Adipocyte (in vitro differentiated cells): ENCODE measurements at regions not wholly inside any gene's neighbourhood (a gene's known extent, or its start where the extent isn't known, plus 50 kb on each side); places are given as distances from the start of the nearest gene placed in this dataset.

Experiments
- DNase-seq: peaks from one replicate; pipeline ENCODE4 v3.0.0-alpha.2; 2015; ENCODE audit warnings: low read depth
- H3K27me3 ChIP-seq: replicated peaks from 2 replicates; pipeline ENCODE4 v1.7.0; 2013; ENCODE audit warnings: mild to moderate bottlenecking, low read length, moderate library complexity; ENCODE audit not compliant: control insufficient read depth, insufficient read depth
- H3K36me3 ChIP-seq: 2 replicates; pipeline ENCODE4 v1.7.0; 2013; ENCODE audit warnings: low read length, mild to moderate bottlenecking, moderate library complexity; ENCODE audit not compliant: control insufficient read depth, insufficient read depth, severe bottlenecking
- H3K4me1 ChIP-seq: 2 replicates; pipeline ENCODE4 v1.7.0; 2013; ENCODE audit warnings: mild to moderate bottlenecking, low read length, moderate library complexity; ENCODE audit not compliant: control insufficient read depth, insufficient read depth
- H3K4me3 ChIP-seq: 2 replicates; pipeline ENCODE4 v1.7.0; 2013; ENCODE audit warnings: mild to moderate bottlenecking, low read length, moderate library complexity
- H3K9ac ChIP-seq: 2 replicates; pipeline ENCODE4 v1.7.0; 2013; ENCODE audit warnings: mild to moderate bottlenecking, low read length, moderate library complexity
- H3K9me3 ChIP-seq: 2 replicates; pipeline ENCODE4 v1.7.0; 2013; ENCODE audit warnings: mild to moderate bottlenecking, low read length, moderate library complexity; ENCODE audit not compliant: control insufficient read depth

DNA sequence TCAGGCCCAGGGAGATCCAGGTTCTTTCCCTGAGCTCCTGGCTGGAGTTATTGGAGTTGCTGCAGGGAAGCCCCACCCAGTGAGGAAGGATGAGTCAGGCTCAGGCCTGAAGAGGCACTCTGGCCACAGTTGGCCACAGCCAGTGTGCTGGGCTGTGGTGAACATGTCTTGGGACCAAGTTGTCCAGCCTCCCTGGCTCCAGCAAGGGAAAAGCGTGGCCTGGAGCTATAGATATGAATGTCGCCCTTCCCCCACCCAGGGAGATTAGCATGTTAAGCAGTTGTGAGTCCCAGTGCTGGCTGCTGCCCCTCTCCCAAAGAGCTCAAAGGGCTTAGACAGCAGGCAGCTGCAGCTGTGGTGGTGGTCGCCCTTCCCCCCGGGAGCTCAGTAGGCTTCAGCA lies 963.2 kb downstream of the ROBO2 start:
- no peak for DNase-seq
- Histone ChIP-seq H3K4me3 (no peak overlapping the region), H3K4me1 (no peaks in the 10 kb centered on the region), H3K9ac (no peak overlapping the region), H3K36me3 (no peaks in the 10 kb centered on the region), H3K9me3 (no peaks in the 10 kb centered on the region), H3K27me3 (no peaks in the 10 kb centered on the region)

DNA sequence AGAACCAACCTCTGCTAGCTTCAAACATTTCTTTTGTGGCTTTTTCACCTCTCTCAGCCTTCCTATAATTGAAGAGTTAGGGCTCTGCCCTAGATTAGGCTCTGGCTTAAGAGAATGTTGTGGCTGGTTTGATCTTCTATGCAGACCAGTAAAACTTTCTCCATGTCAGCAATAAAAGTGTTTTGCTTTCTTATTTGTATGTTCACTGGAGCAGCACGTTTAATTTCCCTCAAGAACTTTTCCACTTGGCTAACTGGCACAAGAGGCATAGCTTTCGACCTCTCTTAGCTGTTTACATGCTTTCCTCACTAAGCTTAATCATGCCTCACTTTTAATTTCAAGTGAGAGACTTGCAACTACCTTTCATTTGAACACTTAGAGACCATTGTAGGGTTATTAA lies 964.7 kb downstream of the ROBO2 start:
- DNase-seq = no peak
- Histone ChIP-seq H3K4me1 (no peaks in the 10 kb centered on the region), H3K27me3 (no peaks in the 10 kb centered on the region), H3K9me3 (no peaks in the 10 kb centered on the region), H3K4me3 (no peak overlapping the region), H3K36me3 (no peaks in the 10 kb centered on the region), H3K9ac (no peak overlapping the region)

DNA sequence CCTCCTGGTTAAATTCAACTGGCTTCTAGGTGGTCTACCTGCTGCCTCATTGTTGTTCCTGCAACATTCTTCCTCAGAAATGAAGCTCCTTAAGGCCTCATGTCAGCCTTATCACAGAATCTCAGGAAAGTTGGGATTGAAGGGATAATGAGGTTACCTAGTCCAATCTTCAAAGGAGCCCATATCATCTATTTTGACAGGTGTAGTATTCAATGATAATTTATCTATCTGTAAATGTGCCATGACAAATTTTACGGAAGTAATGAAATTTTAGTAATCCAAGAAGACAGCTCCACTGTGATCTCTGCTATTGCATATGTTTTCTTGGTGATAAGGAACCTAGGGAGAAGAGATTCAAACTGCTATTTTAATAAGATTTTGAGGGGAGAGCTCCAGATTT lies 973.8 kb downstream of the ROBO2 start:
- Histone ChIP-seq H3K9ac (no peak overlapping the region), H3K4me3 (no peak overlapping the region), H3K27me3 (no peaks in the 10 kb centered on the region), H3K4me1 (no peaks in the 10 kb centered on the region), H3K36me3 (no peaks in the 10 kb centered on the region), H3K9me3 (peaks cover 3% of the 10 kb centered on the region)
- no peak for DNase-seq

DNA sequence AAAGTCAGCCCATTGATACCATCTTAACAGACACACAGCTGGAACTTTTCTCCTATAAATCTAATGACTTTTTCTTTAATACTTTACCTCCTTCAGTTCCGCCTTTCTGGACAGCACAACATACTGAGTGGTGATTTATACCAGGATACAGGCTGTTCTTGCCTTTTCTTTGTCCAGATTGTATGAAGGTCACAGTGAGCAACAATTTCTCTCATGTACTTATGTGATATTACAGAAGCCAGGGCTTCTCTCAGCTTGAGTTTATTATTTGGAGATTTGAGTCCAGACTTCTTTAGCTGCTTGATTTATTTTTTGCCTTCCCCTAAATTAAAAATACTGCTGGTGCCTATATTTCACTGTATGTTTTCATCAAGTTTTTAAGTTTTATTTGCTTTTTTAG lies 976.0 kb downstream of the ROBO2 start:
- Histone ChIP-seq H3K27me3 (no peaks in the 10 kb centered on the region), H3K4me3 (no peak overlapping the region), H3K9ac (no peak overlapping the region), H3K36me3 (no peaks in the 10 kb centered on the region), H3K9me3 (peaks cover 3% of the 10 kb centered on the region), H3K4me1 (no peaks in the 10 kb centered on the region)
- no peak for DNase-seq

DNA sequence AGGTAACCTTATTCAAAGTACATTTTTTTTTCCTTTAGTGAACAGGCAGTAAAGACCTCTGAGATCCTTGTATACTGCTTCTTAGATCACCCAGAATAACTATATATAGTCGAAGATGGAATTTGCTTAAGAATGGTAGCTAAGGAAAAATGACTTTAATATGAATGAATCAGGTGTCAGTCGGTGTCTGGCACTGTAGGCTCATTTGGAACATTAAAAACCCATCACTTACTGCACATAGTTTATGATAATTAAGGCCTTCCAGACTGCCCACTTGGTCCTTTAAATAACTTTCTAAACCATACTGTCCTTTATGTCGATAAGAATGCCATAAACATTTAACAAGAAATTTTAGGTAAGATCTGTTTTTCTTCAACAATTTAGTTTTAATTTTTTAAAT lies 981.8 kb downstream of the ROBO2 start:
- DNase-seq = no peak
- Histone ChIP-seq H3K9ac (no peak overlapping the region), H3K4me3 (no peak overlapping the region), H3K9me3 (no peaks in the 10 kb centered on the region), H3K36me3 (no peaks in the 10 kb centered on the region), H3K27me3 (no peaks in the 10 kb centered on the region), H3K4me1 (peaks cover 8% of the 10 kb centered on the region)

DNA sequence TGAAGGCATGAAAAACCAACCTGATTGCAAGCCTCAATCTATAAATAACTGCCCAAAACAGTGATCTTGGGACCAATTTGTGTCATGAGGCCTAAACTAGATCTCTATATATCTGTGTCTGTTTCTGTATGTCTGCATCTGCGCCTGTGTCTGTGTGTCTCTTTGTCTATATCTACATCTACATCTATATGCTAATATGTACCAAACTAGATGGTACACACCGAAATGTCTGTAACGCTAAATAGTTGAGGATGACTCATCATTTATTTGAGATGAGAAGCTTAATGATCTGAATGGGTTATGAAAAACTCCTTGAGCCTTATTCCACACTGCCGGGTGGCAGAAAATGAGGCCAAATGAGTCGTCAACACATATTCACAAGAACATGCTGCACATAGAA lies 982.3 kb downstream of the ROBO2 start:
- Histone ChIP-seq H3K36me3 (no peaks in the 10 kb centered on the region), H3K4me1 (peaks cover 8% of the 10 kb centered on the region), H3K4me3 (no peak overlapping the region), H3K9me3 (no peaks in the 10 kb centered on the region), H3K27me3 (no peaks in the 10 kb centered on the region), H3K9ac (no peak overlapping the region)
- DNase-seq = no peak

DNA sequence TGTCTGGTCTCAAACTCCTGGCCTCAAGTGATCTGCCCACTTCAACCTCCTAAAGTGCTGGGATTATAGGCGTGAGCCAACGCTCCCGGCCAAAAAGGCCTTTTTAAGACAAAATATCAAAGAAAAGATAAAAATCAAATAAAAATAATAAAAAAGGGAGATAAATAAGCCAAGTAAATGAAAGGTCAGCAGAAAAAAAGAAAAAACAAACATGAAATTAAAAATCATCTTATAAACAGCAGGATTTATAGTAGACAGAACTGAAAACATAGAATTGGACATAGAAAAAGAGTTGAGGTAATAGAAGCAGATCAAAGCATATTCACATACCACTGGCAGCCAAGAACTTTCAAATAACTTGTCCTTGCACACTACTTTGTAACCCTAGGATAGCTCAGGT lies 983.4 kb downstream of the ROBO2 start:
- peaks cover 8% of the 10 kb centered on the region for H3K4me1 ChIP-seq
- no peak for DNase-seq
- H3K36me3 ChIP-seq = no peaks in the 10 kb centered on the region
- H3K27me3 ChIP-seq = no peaks in the 10 kb centered on the region
- no peak overlapping the region for H3K9ac ChIP-seq
- H3K9me3 ChIP-seq = no peaks in the 10 kb centered on the region
- H3K4me3 ChIP-seq = no peak overlapping the region

DNA sequence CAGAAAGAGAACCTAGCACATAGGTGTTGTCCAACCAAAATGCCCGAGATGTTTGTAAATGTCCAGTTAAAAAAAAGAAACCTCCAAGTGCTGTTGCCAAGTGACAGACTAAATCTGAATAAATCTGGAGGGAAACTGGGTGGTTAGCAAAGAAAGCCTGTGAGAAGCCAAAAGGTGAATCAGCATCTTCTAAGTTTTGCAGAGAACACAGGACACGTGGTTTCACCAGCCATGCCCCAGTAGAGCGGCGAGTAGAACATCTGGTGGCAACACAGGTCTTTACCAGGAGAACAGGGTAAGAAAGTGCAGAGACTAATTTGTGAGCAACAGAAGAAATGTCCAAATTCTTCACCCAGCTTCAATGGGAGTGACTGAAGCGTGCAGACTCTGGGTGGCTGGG lies 986.0 kb downstream of the ROBO2 start:
- Histone ChIP-seq H3K4me1 (peaks cover 8% of the 10 kb centered on the region), H3K9ac (no peak overlapping the region), H3K4me3 (no peak overlapping the region), H3K36me3 (no peaks in the 10 kb centered on the region), H3K9me3 (no peaks in the 10 kb centered on the region), H3K27me3 (no peaks in the 10 kb centered on the region)
- DNase-seq = no peak

DNA sequence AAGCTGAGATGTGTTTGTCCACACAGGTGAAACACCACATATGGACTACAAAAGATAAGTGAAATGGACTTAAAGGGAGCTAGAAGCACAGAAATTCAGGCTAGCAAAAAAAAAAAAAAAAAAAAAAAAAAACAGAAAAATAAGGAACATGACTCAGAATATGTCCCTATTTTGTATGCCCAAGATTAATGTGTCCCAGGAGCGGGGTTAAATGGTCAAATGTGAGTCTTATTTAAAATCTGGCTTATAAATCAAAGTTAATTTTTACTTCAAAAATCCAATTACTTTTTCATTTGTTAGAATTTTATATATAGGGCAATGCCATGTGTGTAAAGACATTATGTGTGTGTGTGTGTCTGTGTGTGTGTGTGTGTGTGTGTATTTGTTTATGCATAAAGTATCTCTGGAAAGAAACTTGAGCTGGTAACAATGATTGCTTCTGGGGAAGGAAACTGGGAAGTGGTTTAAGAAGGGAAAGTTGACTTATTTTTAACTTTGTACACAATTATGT lies 986.5 kb downstream of the ROBO2 start:
- DNase-seq = no peak
- H3K9ac ChIP-seq = no peak overlapping the region
- H3K9me3 ChIP-seq = no peaks in the 10 kb centered on the region
- H3K4me3 ChIP-seq = no peak overlapping the region
- peaks cover 8% of the 10 kb centered on the region for H3K4me1 ChIP-seq
- H3K27me3 ChIP-seq = no peaks in the 10 kb centered on the region
- no peaks in the 10 kb centered on the region for H3K36me3 ChIP-seq

DNA sequence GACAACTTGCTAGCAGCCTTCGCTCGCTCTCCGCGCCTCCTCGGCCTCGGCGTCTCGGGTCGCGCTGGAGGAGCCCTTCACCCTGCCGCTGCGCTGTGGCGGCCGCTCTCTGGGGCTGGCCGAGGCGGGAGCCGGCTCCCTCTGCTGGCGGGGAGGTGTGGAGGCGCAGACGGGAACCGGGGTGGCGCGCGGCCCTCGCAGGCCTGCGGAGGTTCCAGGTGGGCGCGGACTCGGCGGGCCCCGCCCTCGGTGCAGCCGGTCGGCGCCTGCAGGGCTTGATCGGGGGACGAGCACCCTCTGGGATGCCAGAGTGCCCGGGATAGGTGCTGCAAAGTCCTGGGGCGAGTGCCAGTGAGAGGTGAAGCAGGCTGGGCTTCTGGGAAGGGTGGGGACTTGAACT lies 989.9 kb downstream of the ROBO2 start:
- Histone ChIP-seq H3K4me1 (peaks cover 8% of the 10 kb centered on the region), H3K9ac (no peak overlapping the region), H3K27me3 (no peaks in the 10 kb centered on the region), H3K36me3 (no peaks in the 10 kb centered on the region), H3K4me3 (no peak overlapping the region), H3K9me3 (no peaks in the 10 kb centered on the region)
- DNase-seq = no peak

DNA sequence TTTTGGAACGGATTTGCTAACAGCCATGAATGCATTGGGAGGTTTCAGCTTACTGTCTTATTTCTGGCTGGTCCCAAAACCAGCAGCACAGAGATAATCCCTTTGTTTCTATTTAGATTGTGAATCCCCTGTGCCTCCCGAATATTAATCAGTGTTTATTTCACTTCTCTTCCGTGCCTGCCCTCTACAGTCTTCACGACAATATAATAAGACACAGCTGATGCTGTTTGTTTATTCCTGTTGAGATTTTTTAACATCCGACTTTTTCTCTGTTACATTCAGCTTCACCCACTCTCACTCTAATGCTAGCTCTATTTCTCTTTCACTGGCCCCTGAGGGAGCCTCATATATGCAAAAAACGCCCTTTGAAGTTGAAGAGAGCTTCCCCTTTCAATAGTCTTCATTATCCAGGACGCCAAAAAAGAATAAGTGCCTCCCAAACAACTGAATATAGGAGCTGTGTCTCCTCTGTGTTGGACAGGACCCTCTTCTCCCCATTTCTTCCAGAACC lies 995.3 kb downstream of the ROBO2 start:
- no peak overlapping the region for H3K9ac ChIP-seq
- peak overlapping the region; percentile 14 for H3K4me3 ChIP-seq
- no peaks in the 10 kb centered on the region for H3K4me1 ChIP-seq
- H3K27me3 ChIP-seq = peaks cover 4% of the 10 kb centered on the region
- no peaks in the 10 kb centered on the region for H3K9me3 ChIP-seq
- DNase-seq = peak; percentile 54
- no peaks in the 10 kb centered on the region for H3K36me3 ChIP-seq

DNA sequence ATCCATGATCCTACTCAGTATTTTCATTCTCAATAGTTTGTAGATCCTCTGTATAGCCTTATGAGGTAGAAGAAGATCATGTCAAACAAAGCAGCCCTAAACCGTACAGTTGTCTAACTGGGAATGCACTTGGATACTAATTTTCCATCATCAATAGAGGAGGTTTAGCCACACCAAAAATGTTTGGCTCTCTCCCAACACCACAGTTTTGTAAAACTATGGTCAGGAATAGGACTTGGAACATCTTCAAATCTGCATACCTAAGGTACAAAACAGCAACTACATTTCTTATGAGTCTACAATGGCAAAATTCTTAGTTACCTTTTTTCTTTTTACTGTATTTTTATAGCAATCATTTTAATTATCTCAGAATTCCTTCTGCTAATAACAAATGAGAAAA lies 1001.6 kb downstream of the ROBO2 start:
- Histone ChIP-seq H3K27me3 (peaks cover 2% of the 10 kb centered on the region), H3K4me3 (no peak overlapping the region), H3K9ac (no peak overlapping the region), H3K36me3 (no peaks in the 10 kb centered on the region), H3K4me1 (no peaks in the 10 kb centered on the region), H3K9me3 (no peaks in the 10 kb centered on the region)
- DNase-seq = peak; percentile 39
